Right forelimb (tissue), 1 donor: ENCODE measurements at regions not wholly inside any gene's neighbourhood (a gene's known extent, or its start where the extent isn't known, plus 50 kb on each side); places are given as distances from the start of the nearest gene placed in this dataset.
"Not testable (repeated sequence)": the region's sequence is repeated elsewhere in the genome, so short reads cannot be mapped to it uniquely, and the experiment has no call there.

Experiments
- DNase-seq: peaks from one replicate; pipeline ENCODE4 v3.0.0-alpha.2; 2018

DNA sequence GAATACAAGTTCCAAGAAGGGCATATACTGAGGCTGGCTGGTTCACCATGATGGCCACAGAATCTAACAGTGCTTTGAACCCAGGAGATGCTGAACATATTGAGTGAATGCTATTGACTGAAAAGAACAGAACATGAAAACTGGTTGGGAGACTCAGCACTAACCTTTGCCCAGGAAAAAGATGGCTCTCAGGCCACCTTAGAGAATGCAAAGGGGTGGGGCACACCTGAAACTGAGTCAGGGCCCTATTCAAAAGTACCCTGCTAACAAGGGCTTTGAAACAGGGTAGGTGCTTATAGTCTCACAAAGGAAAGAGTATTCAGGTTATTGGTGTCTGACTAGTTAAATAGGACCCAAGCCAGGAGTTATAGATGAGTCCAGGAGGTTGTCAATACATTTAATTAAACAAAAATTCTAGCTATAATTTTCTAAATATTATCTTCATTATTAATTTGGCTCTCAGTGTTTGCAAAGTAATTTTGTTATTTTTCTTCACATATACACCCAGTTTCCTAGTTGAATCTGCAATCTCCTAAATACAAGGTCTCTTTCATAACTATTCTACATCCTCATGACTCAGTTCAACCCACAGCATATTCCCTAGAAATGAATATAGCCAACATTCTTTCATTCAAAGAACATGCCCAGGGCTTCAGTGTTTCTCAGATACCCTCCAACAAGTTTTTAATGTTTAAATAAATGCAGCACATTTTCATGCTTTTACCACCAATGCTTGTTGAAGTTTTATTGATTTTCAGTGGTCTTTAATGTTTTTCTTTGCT lies 144.2 kb upstream of the RAPGEF2 start:
- no peak for DNase-seq

DNA sequence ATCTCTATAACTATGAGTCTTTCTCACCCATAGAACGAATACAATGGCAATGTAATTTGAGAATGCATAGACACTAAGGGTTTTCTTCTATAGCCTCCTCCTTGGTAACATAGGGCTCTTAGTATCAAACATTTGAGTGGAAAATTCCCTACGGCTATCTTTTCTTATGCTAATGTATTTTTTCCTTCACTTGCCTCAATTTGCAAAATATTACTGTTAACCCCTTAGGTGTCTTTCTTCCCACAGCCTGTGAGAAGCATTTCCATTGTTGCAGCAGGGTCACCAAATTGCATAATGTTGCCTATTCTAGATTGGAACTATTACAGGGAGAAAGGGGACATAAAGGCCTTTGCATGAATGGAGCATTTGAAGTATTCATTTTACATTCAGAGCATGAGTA lies 140.5 kb upstream of the RAPGEF2 start:
- DNase-seq: no peak

DNA sequence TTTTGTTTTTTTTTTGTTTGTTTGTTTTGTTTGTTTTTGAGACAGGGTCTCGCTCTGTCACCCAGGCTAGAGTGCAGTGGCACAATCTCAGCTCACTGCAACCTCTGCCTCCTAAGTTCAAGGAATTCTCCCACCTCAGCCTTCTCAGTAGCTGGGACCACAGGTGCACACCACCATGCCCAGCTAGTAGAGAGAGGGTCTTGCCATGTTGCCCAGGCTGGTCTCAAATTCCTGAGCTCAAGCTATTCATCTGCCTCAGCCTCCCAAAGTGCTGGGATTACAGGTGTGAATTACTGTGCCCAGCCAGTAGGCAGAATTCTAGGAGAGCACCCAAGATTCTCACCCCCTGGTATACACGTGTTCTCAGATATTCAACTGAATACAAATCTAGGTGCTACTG lies 139.6 kb upstream of the RAPGEF2 start:
- not testable (repeated sequence) for DNase-seq

- DNase-seq: no peak
These were observed 138.7 kb upstream of the RAPGEF2 start for GRCh38 chr4:158964114-158964727.

DNA sequence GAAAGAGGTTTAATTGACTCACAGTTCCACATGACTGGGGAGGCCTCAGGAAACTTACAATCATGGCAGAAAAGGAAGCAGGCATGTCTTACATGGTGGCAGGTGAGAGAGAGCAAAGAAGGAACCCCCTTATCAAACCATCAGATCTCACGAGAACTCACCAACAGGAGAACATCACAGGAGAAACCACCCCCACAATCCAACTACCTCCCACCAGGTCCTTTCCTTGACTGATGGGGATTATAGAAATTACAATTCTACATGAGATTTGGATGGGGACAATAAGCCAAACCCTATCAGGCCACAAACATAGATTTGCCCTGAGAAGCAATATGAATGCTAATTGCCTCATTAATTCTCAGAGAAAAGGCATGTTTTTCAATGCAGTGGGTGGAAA lies 138.2 kb upstream of the RAPGEF2 start:
- DNase-seq: no peak

DNA sequence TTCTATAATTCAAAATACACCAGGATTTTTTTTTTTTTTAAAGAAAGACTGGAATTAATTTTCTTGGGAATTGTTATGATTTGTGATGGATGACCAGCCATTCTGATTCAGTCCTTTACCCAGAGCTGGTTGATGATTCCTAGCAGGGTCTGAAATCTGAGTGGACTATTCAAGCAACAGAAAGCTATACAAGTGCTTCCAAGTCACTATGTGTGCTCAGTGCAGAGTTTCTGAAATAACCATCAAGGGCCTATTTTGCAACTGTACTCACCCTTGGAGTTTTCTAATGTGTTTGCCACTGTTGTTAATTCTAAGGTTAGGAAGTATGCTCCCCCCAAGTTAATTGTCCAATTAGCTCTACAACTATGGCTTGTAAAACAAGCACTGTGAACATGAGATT lies 137.7 kb upstream of the RAPGEF2 start:
- DNase-seq: no peak

DNA sequence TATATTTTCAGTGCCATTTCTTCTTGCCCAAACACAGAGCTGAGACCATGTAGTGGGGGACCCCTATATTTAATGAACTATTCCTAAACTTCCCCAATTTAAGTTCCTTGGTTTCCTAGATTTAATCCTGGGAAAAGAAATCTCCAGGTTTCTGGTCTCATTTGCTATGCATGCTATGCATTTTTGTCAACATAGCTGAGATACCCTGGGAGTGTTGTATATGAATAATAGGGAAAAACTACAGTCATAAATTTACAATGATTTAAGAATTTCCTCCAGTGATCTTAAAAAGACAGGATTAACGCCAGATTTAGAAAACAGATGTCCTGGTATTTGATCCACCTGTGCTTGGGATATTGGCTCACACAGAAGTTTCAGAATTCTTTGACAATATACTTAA lies 136.8 kb upstream of the RAPGEF2 start:
- no peak for DNase-seq

- DNase-seq: no peak
These were observed 133.9 kb upstream of the RAPGEF2 start for GRCh38 chr4:158968961-158969360.

GRCh38 chr4:158970812-158971211 lies 132.1 kb upstream of the RAPGEF2 start:
- DNase-seq: no peak

DNA sequence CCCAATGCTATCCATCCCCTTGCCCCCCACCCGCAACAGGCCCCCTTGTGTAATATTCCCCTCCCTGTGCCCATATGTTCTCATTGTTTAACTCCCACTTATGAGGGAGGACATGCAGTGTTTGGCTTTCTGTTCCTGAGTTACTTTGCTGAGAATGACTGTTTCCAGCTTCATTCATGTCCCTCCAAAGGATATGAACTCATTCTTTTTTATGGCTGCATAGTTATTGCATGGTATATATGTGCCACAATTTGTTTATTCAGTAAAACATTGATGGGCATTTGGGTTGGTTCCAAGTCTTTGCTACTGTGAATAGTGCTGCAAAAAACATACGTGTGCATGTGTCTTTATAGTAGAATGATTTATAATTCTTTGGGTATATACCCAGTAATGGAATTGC lies 128.4 kb upstream of the RAPGEF2 start:
- not testable (repeated sequence) for DNase-seq

DNA sequence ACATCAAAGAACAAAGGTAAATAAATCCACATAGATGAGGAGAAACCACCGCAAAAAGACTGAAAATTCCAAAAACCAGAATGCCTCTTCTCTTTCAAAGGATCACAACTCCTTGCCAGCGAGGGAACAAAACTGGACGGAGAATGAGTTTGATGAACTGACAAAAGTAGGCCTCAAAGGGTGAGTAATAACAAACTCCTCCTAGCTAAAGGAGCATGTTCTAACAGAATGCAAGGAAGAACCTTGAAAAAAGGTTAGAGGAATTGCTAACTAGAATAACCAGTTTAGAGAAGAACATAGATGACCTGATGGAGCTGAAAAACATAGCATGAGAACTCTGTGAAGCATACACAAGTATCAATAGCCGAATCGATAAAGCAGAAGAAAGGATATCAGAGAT lies 122.2 kb upstream of the RAPGEF2 start:
- DNase-seq: not testable (repeated sequence)

- no peak for DNase-seq
These were observed 111.2 kb upstream of the RAPGEF2 start for GRCh38 chr4:158991534-158992155.

- no peak for DNase-seq
These were observed 109.0 kb upstream of the RAPGEF2 start for GRCh38 chr4:158993891-158994290.

- DNase-seq: no peak
These were observed 107.8 kb upstream of the RAPGEF2 start for GRCh38 chr4:158995040-158995439.

GRCh38 chr4:158995965-158996364 lies 106.9 kb upstream of the RAPGEF2 start:
- no peak for DNase-seq

DNA sequence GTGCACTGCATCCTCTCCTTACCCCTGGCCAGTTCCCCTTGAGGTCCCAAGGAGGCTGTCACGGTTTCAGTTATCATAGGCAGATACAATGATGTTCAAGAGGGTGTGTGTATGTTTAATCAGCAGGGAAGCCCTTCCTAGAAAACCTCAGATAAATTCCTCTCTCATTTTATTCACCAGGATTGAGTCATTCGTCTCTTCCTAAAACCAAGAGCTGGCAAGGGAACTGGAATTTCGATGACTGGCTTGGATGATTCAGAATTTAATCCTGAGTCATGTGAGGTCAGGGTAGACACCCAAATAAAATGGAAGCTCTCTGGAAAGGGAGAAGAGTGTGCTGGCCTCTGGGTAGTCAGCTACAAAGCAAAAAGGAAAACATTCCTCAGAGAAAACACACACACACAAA lies 106.2 kb upstream of the RAPGEF2 start:
- no peak for DNase-seq

DNA sequence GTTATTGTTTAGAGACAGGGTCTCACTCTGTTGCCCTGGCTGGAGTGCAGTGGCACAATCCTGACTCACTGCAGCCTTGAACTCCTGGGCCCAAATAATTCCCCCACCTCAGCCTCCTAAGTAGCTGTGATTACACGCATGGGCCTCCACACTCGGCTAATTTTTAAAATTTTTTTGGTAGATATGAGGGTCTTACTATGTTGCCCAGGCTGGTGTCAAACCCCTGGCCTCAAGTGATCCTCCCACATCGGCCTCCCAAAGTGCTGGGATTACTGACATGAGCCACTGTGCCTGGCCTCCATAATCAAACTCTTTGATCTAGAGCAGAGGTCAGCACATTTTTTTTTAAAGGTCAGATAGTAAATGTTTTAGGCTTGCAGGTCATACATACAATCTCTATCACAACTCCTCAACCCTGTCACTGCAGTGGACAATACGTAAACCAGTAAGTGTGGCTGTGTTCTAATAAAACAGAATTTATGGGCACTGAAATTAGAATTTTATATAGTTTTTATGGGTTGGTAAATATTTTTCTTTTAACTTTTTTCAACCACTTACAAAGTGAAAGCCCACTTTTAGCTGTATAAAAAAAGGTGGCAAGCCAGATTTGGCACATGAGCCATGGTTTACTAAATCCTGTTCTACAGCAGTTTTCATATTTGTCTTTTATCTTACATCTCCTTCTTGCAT lies 105.1 kb upstream of the RAPGEF2 start:
- DNase-seq: no peak

GRCh38 chr4:158998624-158999023 lies 104.3 kb upstream of the RAPGEF2 start:
- DNase-seq: no peak

DNA sequence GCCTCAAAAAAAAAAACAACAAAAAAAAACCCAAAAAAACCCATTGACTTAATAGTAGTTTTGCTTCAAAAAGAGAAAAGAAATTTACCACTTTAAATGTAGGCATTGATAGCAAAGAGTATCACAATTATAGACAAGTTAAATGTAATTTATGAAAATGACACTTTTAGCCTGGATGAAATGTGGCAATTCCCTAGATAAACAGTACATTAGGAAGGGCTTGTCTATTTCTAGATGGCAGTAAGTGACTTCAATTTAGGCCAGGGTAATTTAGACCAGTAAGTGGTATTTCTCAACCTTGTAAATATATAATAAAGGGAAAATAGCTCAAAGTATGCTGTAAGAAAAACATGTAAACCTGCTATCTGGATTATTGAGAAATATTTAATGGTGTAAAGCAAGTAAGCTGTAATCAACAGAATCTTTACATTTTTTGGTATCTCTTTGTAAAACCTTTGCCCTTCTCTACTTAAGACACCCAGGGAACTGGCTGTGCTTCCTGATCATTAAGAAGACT lies 103.7 kb upstream of the RAPGEF2 start:
- DNase-seq: no peak

DNA sequence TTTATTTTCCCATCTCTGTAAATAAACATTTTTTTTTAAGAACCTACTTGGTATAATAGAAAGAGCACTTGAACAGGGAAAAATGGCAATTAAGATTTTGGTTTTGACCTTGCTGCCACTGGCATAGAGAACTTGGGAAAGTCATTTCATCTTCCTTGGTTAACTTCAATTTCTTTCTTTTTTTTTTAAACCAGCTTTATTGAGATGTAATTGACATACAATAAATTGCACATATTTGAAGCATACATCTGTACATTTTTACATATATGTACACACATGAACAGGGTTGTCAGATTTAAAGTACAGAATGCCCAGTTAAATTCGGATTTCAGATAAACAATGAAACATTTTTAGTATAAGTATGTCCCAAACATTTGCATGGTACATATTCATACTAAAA lies 103.0 kb upstream of the RAPGEF2 start:
- DNase-seq: no peak

DNA sequence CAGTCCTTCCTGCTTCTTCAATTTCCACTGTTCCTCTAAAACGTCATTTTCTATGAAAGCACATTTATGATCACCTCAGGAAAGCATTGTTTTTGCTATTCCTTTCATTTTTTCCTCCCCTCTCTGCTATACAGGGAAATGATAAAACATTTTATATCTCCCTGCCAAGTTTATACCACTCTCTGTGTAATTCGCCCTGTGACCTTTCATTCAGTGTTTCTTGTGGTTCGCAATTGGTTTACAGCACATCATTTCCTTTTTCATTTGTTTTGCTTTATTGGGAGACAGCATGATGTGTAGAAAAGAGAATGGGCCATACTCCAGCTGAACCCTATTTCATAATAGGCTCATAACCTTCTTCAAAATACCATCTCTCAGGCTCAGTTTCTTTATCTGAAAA lies 99.9 kb upstream of the RAPGEF2 start:
- no peak for DNase-seq

GRCh38 chr4:159003420-159004253 lies 99.2 kb upstream of the RAPGEF2 start:
- no peak for DNase-seq

DNA sequence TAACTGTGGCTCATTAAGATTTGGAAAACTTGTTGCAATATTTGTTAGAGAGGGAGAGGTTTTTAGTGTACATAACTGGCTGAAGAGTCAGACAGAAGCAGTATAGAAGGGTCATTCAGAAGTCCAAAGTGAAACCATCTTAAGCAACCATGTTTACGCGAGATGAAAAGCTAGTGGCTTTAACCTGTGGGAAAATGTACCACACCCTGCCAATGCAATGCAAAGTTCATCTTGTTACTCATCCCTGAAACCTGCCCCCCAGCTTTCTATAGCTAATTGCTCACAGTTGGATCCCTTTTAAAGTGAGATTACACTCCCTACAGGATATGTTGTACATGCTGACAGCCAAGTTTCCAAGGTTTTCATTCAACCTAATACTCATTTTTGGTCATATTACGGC lies 96.7 kb upstream of the RAPGEF2 start:
- DNase-seq: no peak
